Parathyroid adenoma (tissue), 2 donors: ENCODE measurements at regions not wholly inside any gene's neighbourhood (a gene's known extent, or its start where the extent isn't known, plus 50 kb on each side); places are given as distances from the start of the nearest gene placed in this dataset.

Source experiments
- H2AFZ ChIP-seq: fragments of 300-600 bp; sonication (generic); one replicate; pipeline ENCODE4 v1.7.0; 2017; ENCODE audit warnings: antibody characterized with exemption, mild to moderate bottlenecking
- H3K27ac ChIP-seq: fragments of 300-600 bp; sonication (generic); one replicate; pipeline ENCODE4 v1.7.0; 2017
- H3K27me3 ChIP-seq: fragments of 300-600 bp; sonication (generic); one replicate; pipeline ENCODE4 v1.7.0; 2017; ENCODE audit warnings: low read length; ENCODE audit not compliant: control insufficient read depth, insufficient read depth
- H3K36me3 ChIP-seq: fragments of 300-600 bp; sonication (generic); one replicate; pipeline ENCODE4 v1.7.0; 2017; ENCODE audit warnings: low read length; ENCODE audit not compliant: control insufficient read depth, insufficient read depth
- H3K4me1 ChIP-seq: fragments of 300-600 bp; sonication (generic); one replicate; pipeline ENCODE4 v1.7.0; 2017; ENCODE audit warnings: control low read depth
- H3K4me2 ChIP-seq: fragments of 300-600 bp; sonication (generic); one replicate; pipeline ENCODE4 v1.7.0; 2017; ENCODE audit warnings: low read length
- H3K4me3 ChIP-seq: fragments of 300-600 bp; sonication (generic); one replicate; pipeline ENCODE4 v1.7.0; 2017; ENCODE audit warnings: low read depth, low read length
- H3K79me2 ChIP-seq: fragments of 300-600 bp; sonication (generic); one replicate; pipeline ENCODE4 v1.7.0; 2017; ENCODE audit warnings: control low read depth
- H3K9ac ChIP-seq: fragments of 300-600 bp; sonication (generic); one replicate; pipeline ENCODE4 v1.7.0; 2017; ENCODE audit warnings: mild to moderate bottlenecking
- H3K9me3 ChIP-seq: fragments of 300-600 bp; sonication (generic); one replicate; pipeline ENCODE4 v1.7.0; 2017; ENCODE audit warnings: low read length; ENCODE audit not compliant: control insufficient read depth
- CTCF ChIP-seq: fragments of 300-600 bp; sonication (generic); IDR thresholded peaks from one replicate; pipeline ENCODE4 v1.7.0; 2017; ENCODE audit warnings: antibody characterized with exemption, mild to moderate bottlenecking
- donor health status: primary hyperparathyroidism.

DNA sequence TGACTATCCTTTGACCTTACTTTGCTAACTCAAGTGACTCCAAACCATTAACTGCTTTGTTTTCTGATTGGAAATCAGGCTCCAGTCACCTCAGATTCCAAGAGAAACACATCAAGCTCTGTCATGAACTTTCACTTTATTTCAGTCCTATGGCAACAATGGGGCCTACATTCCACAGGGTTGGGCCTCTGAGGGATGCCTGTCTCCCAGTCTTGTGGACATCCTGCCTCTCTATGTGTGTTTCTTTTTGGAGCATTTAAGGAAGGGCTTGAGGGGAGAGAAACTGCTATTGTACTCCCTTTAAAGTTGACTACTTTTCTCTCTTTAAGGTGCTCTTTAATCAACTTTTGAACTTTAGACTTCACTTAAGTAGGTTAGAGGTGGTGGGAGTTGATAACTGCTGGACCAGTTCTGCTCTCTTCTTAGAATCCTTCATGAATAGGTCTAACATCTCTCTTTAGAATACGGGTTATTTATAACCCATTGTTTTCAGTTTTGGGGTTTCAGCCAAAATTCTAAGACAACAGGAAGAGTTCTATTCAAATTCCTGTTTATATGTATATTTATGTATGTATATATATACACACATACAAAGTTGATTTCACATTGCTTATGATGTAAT is 274.3 kb upstream of the NR3C2 start:
- no peak overlapping the region for H3K27ac ChIP-seq
- no peaks in the 10 kb centered on the region for H3K9me3 ChIP-seq
- TF ChIP-seq CTCF = no peak
- H2AFZ ChIP-seq = no peak overlapping the region
- no peaks in the 10 kb centered on the region for H3K36me3 ChIP-seq
- H3K79me2 ChIP-seq = no peaks in the 10 kb centered on the region
- H3K4me3 ChIP-seq = no peak overlapping the region
- no peaks in the 10 kb centered on the region for H3K4me1 ChIP-seq
- H3K9ac ChIP-seq = no peak overlapping the region
- H3K27me3 ChIP-seq = no peaks in the 10 kb centered on the region
- H3K4me2 ChIP-seq = no peak overlapping the region

DNA sequence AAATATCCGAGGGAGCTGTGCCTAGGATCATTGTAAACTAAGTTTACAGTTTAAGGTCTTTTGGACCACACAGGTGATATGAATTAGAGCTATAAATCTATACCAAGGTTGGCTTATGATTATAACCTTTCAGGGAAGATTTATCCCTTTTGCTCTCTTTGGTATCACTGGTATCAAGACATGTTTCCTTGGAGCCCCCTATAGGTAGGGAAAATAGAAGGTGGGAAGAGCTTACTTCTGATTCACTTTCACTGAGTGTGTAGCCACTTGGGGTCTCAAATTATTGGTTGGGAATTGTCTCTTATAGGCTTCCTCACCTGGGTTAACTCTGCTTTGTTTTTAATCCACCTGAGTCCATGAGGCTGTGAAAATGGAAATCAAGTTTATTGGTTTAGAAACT is 262.1 kb upstream of the NR3C2 start:
- Histone ChIP-seq H3K27me3 (no peaks in the 10 kb centered on the region), H3K9me3 (no peaks in the 10 kb centered on the region), H3K9ac (no peak overlapping the region), H3K36me3 (no peaks in the 10 kb centered on the region), H3K27ac (no peak overlapping the region), H3K4me3 (no peak overlapping the region), H2AFZ (no peak overlapping the region), H3K79me2 (no peaks in the 10 kb centered on the region), H3K4me2 (no peak overlapping the region), H3K4me1 (no peaks in the 10 kb centered on the region)
- no peak for TF ChIP-seq CTCF

DNA sequence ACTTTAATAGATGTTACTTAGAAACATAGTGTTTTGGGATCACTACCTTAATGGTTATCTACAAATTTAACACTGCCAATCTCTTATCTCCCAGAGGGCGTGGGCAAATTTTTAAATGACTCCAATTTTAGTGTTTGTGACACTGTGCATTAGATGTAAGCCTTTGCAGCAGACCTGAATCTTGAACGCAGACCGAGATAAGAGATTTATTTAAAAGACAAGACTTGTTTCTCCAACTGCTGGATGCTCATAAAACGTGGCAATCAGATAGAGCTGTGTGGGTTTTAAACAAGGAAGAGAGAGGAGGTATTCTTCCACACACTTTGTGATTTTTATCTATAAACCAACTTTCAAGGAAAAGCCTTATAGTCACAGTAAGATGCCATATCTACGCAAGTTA is 252.5 kb upstream of the NR3C2 start:
- Histone ChIP-seq H2AFZ (no peak overlapping the region), H3K4me2 (no peak overlapping the region), H3K9me3 (no peaks in the 10 kb centered on the region), H3K36me3 (peaks cover 2% of the 10 kb centered on the region), H3K9ac (no peak overlapping the region), H3K27ac (no peak overlapping the region), H3K79me2 (no peaks in the 10 kb centered on the region), H3K4me1 (no peaks in the 10 kb centered on the region), H3K4me3 (no peak overlapping the region), H3K27me3 (no peaks in the 10 kb centered on the region)
- no peak for TF ChIP-seq CTCF

GRCh38 chr4:148693913-148694649 is 251.9 kb upstream of the NR3C2 start:
- Histone ChIP-seq H2AFZ (no peak overlapping the region), H3K36me3 (peaks cover 2% of the 10 kb centered on the region), H3K27me3 (no peaks in the 10 kb centered on the region), H3K27ac (no peak overlapping the region), H3K4me3 (no peak overlapping the region), H3K4me1 (no peaks in the 10 kb centered on the region), H3K4me2 (no peak overlapping the region), H3K9ac (no peak overlapping the region), H3K79me2 (no peaks in the 10 kb centered on the region), H3K9me3 (no peaks in the 10 kb centered on the region)
- no peak for TF ChIP-seq CTCF

- Histone ChIP-seq H3K36me3 (peaks cover 2% of the 10 kb centered on the region), H3K4me3 (no peak overlapping the region), H3K9ac (no peak overlapping the region), H3K79me2 (no peaks in the 10 kb centered on the region), H3K27me3 (no peaks in the 10 kb centered on the region), H3K27ac (no peak overlapping the region), H2AFZ (no peak overlapping the region), H3K4me1 (no peaks in the 10 kb centered on the region), H3K9me3 (no peaks in the 10 kb centered on the region), H3K4me2 (no peak overlapping the region)
- TF ChIP-seq CTCF = no peak
Observed at GRCh38 chr4:148692242-148692641, 250.0 kb upstream of the NR3C2 start.
